Caki2 (cell line): ENCODE measurements at regions not wholly inside any gene's neighbourhood (a gene's known extent, or its start where the extent isn't known, plus 50 kb on each side); places are given as distances from the start of the nearest gene placed in this dataset.

ENCODE experiments used
- DNase-seq: peaks from one replicate; pipeline ENCODE4 v3.0.0-alpha.2; 2015; ENCODE audit warnings: low read depth
- in situ Hi-C: cut with HindIII; loops from 2 replicates; pipeline ENCODE4 v1.10.0; 2016; ENCODE audit warnings: low sequenced_read_pairs, low pct_unique_long_range_greater_than_20kb, mixed read lengths

DNA sequence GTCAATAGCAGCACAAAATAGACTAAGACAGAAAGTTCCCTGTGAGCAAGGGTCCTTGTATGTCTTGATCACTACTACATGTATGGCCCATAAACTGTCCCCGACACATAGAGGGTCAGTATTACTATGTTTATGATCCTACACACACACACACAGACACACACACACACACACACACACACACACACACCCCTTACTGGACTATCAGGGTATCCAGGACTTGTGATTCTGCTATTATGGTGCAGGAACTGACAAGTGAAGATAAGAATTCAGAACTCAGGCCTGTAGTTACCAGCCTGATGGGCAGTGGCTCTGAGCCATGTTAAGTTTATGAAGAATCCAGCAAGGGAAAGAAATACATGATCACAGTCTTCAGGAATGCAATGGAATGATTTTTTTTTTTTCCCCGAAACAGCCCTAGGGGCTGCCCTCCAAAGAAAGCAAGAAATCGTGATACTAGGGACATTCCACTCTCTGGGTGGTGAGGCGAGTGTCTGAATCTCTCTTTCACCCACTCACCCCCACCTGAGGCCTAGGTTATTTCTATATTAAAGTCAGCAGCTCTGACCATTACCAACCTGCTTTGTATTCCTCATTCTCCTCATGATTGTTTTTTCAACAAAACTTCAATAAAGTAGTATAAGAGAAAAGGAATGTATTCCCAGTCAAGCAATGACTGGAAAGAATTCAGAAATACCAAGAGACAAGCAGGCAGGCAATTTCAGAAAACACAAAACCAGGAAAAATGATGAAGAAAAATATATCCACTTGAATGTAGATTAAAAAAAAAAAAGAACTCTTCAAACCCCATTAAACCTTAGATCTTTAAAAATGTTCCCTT, 105.8 kb downstream of the AVPR1A start:
- in situ Hi-C loops = no loop called here
- peak; percentile 99 for DNase-seq

- no peak for DNase-seq
- in situ Hi-C loops = no loop called here
Observed at GRCh38 chr12:63042646-63043045, 107.7 kb upstream of the PPM1H start.

- no peak for DNase-seq
- in situ Hi-C loops = no loop called here
Observed at GRCh38 chr12:63041601-63042000, 106.7 kb upstream of the PPM1H start.

DNA sequence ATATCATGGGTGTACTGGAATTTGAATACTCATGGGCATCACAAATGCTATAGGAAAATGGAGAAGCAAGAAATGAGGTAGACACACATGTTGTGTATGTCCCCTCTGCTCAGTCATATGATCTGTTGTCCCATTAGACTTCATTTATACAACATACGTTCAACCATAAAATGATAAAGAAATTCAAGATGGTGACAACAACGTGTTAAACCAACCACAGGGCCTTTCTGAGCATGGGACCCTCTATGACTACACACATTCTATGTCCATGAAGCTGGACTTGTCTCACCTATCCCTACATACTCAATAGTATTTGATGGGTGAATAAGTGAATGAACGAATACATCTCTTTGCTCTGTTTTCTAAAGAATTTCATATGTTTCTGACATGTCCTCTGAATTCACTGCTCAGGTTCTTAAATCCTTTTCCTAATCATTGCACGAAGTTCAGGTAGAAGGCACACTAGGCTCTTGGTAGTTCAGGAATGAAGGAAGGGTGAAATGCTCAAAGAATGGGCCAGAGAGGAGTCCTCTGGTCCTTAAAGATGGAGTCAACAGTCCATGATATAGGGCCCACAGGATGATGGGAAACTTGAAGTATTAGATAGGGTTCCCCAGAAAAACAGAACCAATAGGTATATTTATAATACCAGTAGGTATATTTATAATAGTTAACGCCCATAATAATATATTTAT, 105.7 kb upstream of the PPM1H start:
- in situ Hi-C loops = no loop called here
- no peak for DNase-seq

DNA sequence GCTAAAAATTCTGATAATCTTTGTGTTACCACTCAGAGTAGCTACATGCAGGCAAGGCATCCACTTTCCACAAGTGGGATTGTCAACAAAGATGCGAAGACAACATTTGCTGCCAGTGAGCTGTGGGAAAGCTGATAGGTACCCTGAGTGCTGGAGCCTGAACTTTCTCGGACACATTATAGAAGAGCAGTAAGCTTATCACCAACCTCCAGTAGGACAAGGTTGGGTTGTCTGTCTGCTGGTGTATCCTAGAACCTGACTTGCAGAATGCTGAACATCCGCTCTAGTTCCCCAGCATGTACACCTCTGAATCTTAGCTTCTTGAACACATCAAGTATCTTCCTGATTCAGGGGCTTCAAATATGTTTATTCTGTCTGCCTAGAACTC, 103.8 kb upstream of the PPM1H start:
- in situ Hi-C loops = no loop called here
- DNase-seq = no peak

- DNase-seq = no peak
- in situ Hi-C loops = no loop called here
Observed at GRCh38 chr12:63037746-63038712, 103.1 kb upstream of the PPM1H start.

- DNase-seq = no peak
- in situ Hi-C loops = no loop called here
Observed at GRCh38 chr12:63036974-63037335, 102.0 kb upstream of the PPM1H start.

- DNase-seq = no peak
- in situ Hi-C loops = no loop called here
Observed at GRCh38 chr12:63036216-63036973, 101.4 kb upstream of the PPM1H start.

DNA sequence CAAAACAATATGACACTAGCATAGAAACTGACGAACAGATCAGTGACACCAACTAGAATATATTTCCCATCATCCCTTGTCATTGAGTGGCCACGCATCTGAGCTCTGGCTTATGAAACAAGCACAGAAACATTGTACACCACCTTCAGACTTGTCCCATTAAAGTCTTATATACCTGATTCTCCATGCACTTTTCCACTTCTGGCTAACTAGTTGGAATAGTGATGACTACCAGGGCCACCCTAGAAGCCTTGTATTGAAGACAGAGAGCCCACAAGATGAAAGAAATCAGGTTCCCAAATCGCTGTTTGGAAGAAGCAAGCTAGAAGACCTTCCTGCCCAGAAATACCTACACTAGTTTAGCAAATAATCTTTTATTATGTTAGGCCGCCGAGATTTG, 99.7 kb upstream of the PPM1H start:
- no peak for DNase-seq
- in situ Hi-C loops = no loop called here

DNA sequence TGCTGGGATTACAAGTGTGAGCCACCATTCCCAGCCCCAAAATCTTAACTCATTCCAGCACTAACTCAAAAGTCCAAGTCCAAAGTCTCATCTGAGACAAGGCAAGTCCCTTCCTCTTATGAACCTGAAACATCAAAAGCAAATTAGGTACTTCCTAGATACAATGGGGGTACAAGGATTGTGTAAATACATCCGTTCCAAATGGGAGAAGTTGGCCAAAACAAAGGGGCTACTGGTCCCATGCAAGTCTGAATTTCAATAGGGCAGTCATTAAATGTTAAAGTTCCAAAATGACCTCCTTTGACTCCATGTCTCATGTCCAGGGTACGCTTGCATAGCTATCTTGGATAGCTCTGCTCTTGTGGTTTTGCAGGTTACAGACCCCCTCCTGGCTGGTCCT, 94.7 kb upstream of the PPM1H start:
- DNase-seq = no peak
- in situ Hi-C loops = no loop called here

GRCh38 chr12:63028951-63029350, 94.0 kb upstream of the PPM1H start:
- in situ Hi-C loops = no loop called here
- no peak for DNase-seq

DNA sequence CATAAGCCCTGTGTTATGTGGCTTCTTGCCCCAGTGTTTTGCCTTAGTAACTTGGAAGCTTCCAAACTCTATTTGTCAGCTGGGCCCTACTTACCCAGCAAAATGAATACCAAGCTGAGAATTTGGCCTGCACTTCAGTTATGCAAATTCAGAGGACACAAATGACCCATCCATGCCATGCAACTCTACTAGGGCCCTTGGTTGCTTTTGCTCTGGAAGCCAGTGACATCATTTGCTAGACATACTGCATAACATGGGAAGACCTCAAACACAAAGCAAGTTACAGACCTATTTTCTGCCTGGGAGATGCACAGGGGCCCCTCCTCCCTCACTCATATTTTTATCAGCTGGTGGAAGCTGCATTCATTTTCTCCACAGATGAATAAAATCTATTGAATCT, 90.2 kb upstream of the PPM1H start:
- DNase-seq = no peak
- in situ Hi-C loops = no loop called here

DNA sequence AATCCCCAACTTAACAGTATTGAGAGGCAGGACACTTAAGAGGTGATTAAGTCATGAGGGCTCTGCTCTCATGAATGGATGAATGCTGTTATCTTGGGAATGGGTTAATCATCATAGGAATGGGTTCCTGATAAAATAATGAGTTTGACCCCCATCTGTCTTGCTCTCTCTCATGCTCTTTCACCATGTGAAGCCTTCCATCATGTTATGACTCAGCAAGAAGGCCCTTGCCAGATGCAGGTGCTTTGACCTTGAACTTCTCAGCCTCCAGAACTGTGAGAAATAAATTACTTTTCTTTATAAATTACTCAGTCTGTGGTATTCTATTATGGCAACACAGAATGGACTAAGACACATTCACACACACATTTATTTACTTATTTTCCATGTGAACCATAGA, 89.0 kb upstream of the PPM1H start:
- peak; percentile 27 for DNase-seq
- in situ Hi-C loops = no loop called here

GRCh38 chr12:63021116-63021515, 86.2 kb upstream of the PPM1H start:
- in situ Hi-C loops = no loop called here

DNA sequence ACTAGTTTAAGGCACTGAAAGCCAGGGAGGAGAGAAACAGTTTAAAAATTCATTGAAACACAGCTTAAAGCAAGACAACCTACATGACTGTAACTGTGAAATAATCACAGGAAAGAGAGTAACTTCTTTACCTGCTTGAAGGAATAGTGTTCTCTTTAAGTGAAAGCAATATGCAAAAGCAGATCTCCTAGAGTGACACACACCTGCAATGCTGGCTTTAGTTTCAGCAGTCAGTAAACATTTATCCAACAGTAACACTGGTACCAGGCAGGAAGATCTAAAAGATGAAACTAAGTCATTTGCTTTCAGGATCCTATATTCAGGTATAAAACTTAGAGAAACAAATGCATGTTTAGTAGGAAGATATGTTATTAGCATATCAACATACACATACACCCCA, 85.3 kb upstream of the PPM1H start:
- no peak for DNase-seq
- in situ Hi-C loops = no loop called here

More at GRCh38 chr12:63021116-63021515, 86.2 kb upstream of the PPM1H start:
- no peak for DNase-seq

DNA sequence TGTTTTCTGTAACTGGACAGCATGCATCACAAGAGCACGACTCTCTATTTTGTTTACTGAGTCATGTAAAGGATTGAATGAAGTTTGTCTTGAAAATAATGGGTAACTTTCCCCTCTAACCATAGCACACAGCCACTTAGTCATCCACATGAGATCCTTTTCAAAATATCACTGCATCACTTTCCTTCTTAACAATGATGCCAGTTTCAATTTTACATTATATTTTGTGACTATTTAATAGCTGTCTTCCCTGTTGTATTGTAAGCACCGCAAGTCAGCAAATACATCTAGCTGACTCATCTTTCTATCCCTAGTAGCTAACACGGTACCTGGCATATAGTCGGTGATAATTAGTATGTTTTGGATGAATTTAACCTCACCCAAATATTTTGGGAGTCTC, 83.3 kb upstream of the PPM1H start:
- in situ Hi-C loops = no loop called here
- peak; percentile 46 for DNase-seq

DNA sequence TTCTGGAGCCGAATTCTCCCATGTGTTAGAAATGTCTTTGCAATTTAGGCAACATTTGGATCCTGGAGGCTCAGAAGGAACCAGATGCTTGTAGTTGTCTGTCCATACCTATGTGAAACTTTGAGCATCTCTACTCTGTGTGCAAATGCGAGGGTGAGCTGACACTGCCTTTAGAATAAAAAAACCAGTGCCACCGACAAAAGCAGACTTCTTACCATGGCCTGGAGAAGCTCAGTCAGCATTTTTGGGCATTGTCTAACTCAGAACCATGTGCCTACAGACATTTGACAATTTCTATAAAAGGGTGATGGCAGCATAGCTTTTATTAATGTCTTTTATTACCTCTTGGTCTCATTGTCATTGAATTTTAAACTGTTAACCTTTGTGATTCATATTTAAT, 78.4 kb upstream of the PPM1H start:
- no peak for DNase-seq
- in situ Hi-C loops = no loop called here

DNA sequence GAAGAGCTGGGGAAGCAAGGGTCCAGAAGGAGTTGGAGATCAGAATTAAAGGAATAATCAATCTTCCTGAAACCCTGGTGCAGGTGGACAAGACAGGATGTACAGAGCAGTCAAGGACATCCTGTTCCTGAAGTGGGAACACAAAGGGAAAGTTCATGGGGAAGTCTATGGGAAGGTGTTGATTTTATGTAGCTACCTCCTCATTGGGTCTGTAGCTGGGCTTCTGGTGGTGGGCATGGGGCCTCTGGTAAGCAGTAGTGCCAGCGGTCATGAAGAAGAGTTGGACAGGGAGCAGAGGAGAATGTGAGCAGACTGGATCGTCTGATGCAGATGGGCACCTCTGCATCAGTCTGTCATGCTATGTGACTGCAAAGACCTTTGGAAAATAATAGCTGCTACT, 75.7 kb upstream of the PPM1H start:
- in situ Hi-C loops = no loop called here
- DNase-seq = no peak
